ENCODE measurements at regions not wholly inside any gene's neighbourhood (a gene's known extent, or its start where the extent isn't known, plus 50 kb on each side); places are given as distances from the start of the nearest gene placed in this dataset.

- no peak for DNase-seq (ENCODE audit: low spot score)
- no peaks in the 10 kb centered on the region for H3K36me3 Mint-ChIP-seq
- Histone ChIP-seq H3K27ac (no peak overlapping the region), H2AFZ (replicated peaks) (no peak overlapping the region), H3F3A (ENCODE audit: low read depth) (no peaks in the 10 kb centered on the region), H3K36me3 (no peaks in the 10 kb centered on the region), H3K4me1 (peaks cover 6% of the 10 kb centered on the region), H3K9ac (no peak overlapping the region), H3K4me2 (no peak overlapping the region), H3K79me2 (ENCODE audit: low read depth) (no peaks in the 10 kb centered on the region), H4K20me1 (ENCODE audit: low read depth) (no peaks in the 10 kb centered on the region), H3K9me3 (ENCODE audit: low read depth) (no peaks in the 10 kb centered on the region), H3K4me3 (no peak overlapping the region), H3K27me3 (no peaks in the 10 kb centered on the region)
- H3K4me1 Mint-ChIP-seq: peaks cover 2% of the 10 kb centered on the region
- peaks cover 4% of the 10 kb centered on the region for H3K9me3 Mint-ChIP-seq
- H3K4me3 Mint-ChIP-seq: no peak overlapping the region
- TF ChIP-seq EZH2phosphoT487 (IDR thresholded peaks at IDR 0.05) (no peak), CTCF (IDR thresholded peaks at IDR 0.05) (no peak), EZH2 (IDR thresholded peaks at IDR 0.05) (no peak)
- no peak overlapping the region for H3K27ac Mint-ChIP-seq
- no peaks in the 10 kb centered on the region for H3K27me3 Mint-ChIP-seq (ENCODE audit: insufficient read depth, low read depth)
These were observed 232.1 kb upstream of the ARSJ start for GRCh38 chr4:114211556-114211955.

- TF ChIP-seq EZH2phosphoT487 (IDR thresholded peaks at IDR 0.05): no peak
- no peak for TF ChIP-seq CTCF (IDR thresholded peaks at IDR 0.05)
- Histone ChIP-seq H3K27me3 (no peaks in the 10 kb centered on the region), H4K20me1 (ENCODE audit: low read depth) (no peaks in the 10 kb centered on the region), H3K36me3 (no peaks in the 10 kb centered on the region), H3F3A (ENCODE audit: low read depth) (no peaks in the 10 kb centered on the region), H2AFZ (replicated peaks) (no peak overlapping the region), H3K79me2 (ENCODE audit: low read depth) (no peaks in the 10 kb centered on the region), H3K4me3 (no peak overlapping the region), H3K27ac (no peak overlapping the region), H3K9ac (no peak overlapping the region), H3K4me1 (no peaks in the 10 kb centered on the region), H3K4me2 (no peak overlapping the region), H3K9me3 (ENCODE audit: low read depth) (no peaks in the 10 kb centered on the region)
- peaks cover 4% of the 10 kb centered on the region for H3K9me3 Mint-ChIP-seq
- H3K27me3 Mint-ChIP-seq (ENCODE audit: insufficient read depth, low read depth): no peaks in the 10 kb centered on the region
- no peaks in the 10 kb centered on the region for H3K4me1 Mint-ChIP-seq
- no peaks in the 10 kb centered on the region for H3K36me3 Mint-ChIP-seq
- H3K27ac Mint-ChIP-seq: no peak overlapping the region
- no peak for DNase-seq (ENCODE audit: low spot score)
- H3K4me3 Mint-ChIP-seq: no peak overlapping the region
These were observed 237.8 kb upstream of the ARSJ start for GRCh38 chr4:114217150-114217817.

GRCh38 chr4:114223580-114223979, 244.1 kb upstream of the ARSJ start:
- Mint-ChIP-seq H3K4me3 (no peak overlapping the region), H3K4me1 (no peaks in the 10 kb centered on the region), H3K27ac (no peak overlapping the region), H3K36me3 (no peaks in the 10 kb centered on the region), H3K27me3 (ENCODE audit: insufficient read depth, low read depth) (no peaks in the 10 kb centered on the region), H3K9me3 (no peaks in the 10 kb centered on the region)
- TF ChIP-seq EZH2phosphoT487 (IDR thresholded peaks at IDR 0.05) (no peak), EZH2 (IDR thresholded peaks at IDR 0.05) (no peak)
- H3K4me2 ChIP-seq: no peak overlapping the region
- no peaks in the 10 kb centered on the region for H3K79me2 ChIP-seq (ENCODE audit: low read depth)
- H3K9me3 ChIP-seq (ENCODE audit: low read depth): no peaks in the 10 kb centered on the region
- no peaks in the 10 kb centered on the region for H3K27me3 ChIP-seq
- H3K36me3 ChIP-seq: no peaks in the 10 kb centered on the region
- no peak overlapping the region for H3K9ac ChIP-seq
- H3K4me3 ChIP-seq: no peak overlapping the region
- no peaks in the 10 kb centered on the region for H3F3A ChIP-seq (ENCODE audit: low read depth)
- H3K4me1 ChIP-seq: no peaks in the 10 kb centered on the region
- H4K20me1 ChIP-seq (ENCODE audit: low read depth): no peaks in the 10 kb centered on the region
- H3K27ac ChIP-seq: no peak overlapping the region
- no peak for DNase-seq (ENCODE audit: low spot score)
- no peak overlapping the region for H2AFZ ChIP-seq (replicated peaks)

GRCh38 chr4:114225436-114225835, 246.0 kb upstream of the ARSJ start:
- Histone ChIP-seq H3K4me2 (no peak overlapping the region), H3K27ac (no peak overlapping the region), H4K20me1 (ENCODE audit: low read depth) (no peaks in the 10 kb centered on the region), H3F3A (ENCODE audit: low read depth) (no peaks in the 10 kb centered on the region), H3K4me1 (no peaks in the 10 kb centered on the region), H3K79me2 (ENCODE audit: low read depth) (no peaks in the 10 kb centered on the region), H2AFZ (replicated peaks) (no peak overlapping the region), H3K4me3 (no peak overlapping the region), H3K9ac (no peak overlapping the region), H3K9me3 (ENCODE audit: low read depth) (no peaks in the 10 kb centered on the region), H3K36me3 (no peaks in the 10 kb centered on the region), H3K27me3 (no peaks in the 10 kb centered on the region)
- no peak overlapping the region for H3K4me3 Mint-ChIP-seq
- no peaks in the 10 kb centered on the region for H3K27me3 Mint-ChIP-seq (ENCODE audit: insufficient read depth, low read depth)
- DNase-seq (ENCODE audit: low spot score): no peak
- no peak for TF ChIP-seq EZH2 (IDR thresholded peaks at IDR 0.05)
- no peak for TF ChIP-seq EZH2phosphoT487 (IDR thresholded peaks at IDR 0.05)
- no peaks in the 10 kb centered on the region for H3K9me3 Mint-ChIP-seq
- no peaks in the 10 kb centered on the region for H3K4me1 Mint-ChIP-seq
- H3K27ac Mint-ChIP-seq: no peak overlapping the region
- no peaks in the 10 kb centered on the region for H3K36me3 Mint-ChIP-seq
